HFFc6 (cell line): ENCODE measurements at regions not wholly inside any gene's neighbourhood (a gene's known extent, or its start where the extent isn't known, plus 50 kb on each side); places are given as distances from the start of the nearest gene placed in this dataset.

Experiments used
- DNase-seq: peaks from one replicate; pipeline ENCODE4 v3.0.0-alpha.2; 2018
- H3K27ac Mint-ChIP-seq: 2 replicates; pipeline ENCODE4 v1.8.0; 2020; ENCODE audit warnings: mild to moderate bottlenecking, mixed read lengths
- H3K27me3 Mint-ChIP-seq: 2 replicates; pipeline ENCODE4 v1.8.0; 2021; ENCODE audit warnings: mild to moderate bottlenecking, moderate library complexity, mixed read lengths; ENCODE audit not compliant: insufficient read depth
- H3K36me3 Mint-ChIP-seq: 2 replicates; pipeline ENCODE4 v1.8.0; 2021; ENCODE audit warnings: low read depth, mixed read lengths
- H3K4me1 Mint-ChIP-seq: 2 replicates; pipeline ENCODE4 v1.8.0; 2020; ENCODE audit warnings: low read depth, mixed read lengths
- H3K4me3 Mint-ChIP-seq: 2 replicates; pipeline ENCODE4 v1.8.0; 2020; ENCODE audit warnings: mild to moderate bottlenecking, moderate library complexity, mixed read lengths
- H3K9me3 Mint-ChIP-seq: 2 replicates; pipeline ENCODE4 v1.8.0; 2020; ENCODE audit warnings: mild to moderate bottlenecking, mixed read lengths
- TF ChIP-seq, protein P1 (sequence below): fragments of 200-600 bp; sonication (generic); IDR thresholded peaks from 2 replicates; pipeline ENCODE4 v1.5.0; 2021; ENCODE audit warnings: antibody characterized with exemption, mild to moderate bottlenecking

DNA sequence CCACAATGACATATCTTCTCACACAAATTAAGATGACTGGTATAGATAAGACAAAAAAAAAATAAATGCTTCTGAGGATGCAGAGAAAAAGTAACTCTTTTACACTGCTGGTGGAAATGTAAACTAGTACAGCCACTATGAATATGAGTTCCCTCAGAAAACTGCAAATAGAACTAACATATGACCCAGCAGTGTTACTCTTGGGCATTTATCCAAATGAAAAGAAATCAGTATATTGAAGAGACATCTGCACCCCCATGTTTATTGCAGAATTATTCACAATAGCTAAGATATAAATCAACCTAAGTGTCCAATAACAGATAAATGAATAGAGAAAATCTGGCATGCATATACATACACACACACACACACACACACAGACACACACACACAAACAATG, 83.0 kb upstream of the FAM174A start:
- no peaks in the 10 kb centered on the region for H3K36me3 Mint-ChIP-seq
- no peak for DNase-seq
- TF ChIP-seq, protein P1, sequence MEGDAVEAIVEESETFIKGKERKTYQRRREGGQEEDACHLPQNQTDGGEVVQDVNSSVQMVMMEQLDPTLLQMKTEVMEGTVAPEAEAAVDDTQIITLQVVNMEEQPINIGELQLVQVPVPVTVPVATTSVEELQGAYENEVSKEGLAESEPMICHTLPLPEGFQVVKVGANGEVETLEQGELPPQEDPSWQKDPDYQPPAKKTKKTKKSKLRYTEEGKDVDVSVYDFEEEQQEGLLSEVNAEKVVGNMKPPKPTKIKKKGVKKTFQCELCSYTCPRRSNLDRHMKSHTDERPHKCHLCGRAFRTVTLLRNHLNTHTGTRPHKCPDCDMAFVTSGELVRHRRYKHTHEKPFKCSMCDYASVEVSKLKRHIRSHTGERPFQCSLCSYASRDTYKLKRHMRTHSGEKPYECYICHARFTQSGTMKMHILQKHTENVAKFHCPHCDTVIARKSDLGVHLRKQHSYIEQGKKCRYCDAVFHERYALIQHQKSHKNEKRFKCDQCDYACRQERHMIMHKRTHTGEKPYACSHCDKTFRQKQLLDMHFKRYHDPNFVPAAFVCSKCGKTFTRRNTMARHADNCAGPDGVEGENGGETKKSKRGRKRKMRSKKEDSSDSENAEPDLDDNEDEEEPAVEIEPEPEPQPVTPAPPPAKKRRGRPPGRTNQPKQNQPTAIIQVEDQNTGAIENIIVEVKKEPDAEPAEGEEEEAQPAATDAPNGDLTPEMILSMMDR: no peak
- no peak overlapping the region for H3K27ac Mint-ChIP-seq
- H3K9me3 Mint-ChIP-seq: peaks cover 22% of the 10 kb centered on the region
- H3K4me3 Mint-ChIP-seq: no peak overlapping the region
- H3K4me1 Mint-ChIP-seq: no peaks in the 10 kb centered on the region
- no peaks in the 10 kb centered on the region for H3K27me3 Mint-ChIP-seq

DNA sequence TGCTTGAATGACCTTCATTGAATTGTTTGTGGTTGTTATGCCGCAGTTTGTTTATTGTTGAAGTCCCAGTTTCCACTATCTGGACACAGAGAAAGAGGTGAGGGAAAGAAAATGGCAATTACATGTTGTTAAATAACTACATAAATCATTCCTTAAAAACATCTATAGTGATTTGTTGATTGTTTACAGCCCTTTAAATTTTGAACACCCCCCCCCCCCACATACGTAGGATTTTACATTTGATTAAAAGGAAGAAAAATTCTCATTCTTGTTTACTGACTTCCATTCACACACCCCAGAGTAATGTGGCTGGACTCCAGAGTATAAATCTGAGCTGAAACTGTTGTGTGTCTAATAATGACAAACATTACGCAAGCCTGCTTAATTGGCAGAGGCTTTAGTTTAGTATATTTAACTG, 87.1 kb upstream of the FAM174A start:
- H3K36me3 Mint-ChIP-seq: no peaks in the 10 kb centered on the region
- H3K9me3 Mint-ChIP-seq: peaks cover 22% of the 10 kb centered on the region
- TF ChIP-seq, protein P1: no peak
- no peak for DNase-seq
- H3K27me3 Mint-ChIP-seq: no peaks in the 10 kb centered on the region
- H3K27ac Mint-ChIP-seq: no peak overlapping the region
- H3K4me3 Mint-ChIP-seq: no peak overlapping the region
- H3K4me1 Mint-ChIP-seq: no peaks in the 10 kb centered on the region

DNA sequence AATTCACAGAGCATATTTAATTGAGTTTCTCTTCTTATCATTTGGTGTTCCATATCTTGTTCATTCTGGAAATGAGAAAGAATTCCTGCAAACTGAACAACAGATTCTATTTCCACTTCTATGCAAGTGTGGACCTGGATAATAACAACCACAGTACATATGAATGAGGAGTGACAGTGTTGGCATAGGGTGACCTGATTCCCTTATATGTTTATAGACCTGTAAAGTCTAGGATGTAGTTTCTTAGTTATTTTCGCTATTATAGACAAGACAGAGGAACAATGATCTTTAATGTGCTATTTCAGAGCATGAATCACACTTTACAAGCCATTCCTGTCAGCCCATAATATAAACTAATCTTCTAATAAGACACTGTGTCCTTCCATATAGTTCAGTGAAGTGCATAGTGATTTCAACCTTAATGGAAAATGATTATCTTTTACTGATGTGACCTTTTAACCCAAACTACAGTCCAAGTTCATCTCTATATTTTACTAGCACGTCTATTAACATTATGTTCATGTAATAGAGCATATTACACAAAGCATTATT, 88.2 kb upstream of the FAM174A start:
- Mint-ChIP-seq H3K9me3 (peaks cover 16% of the 10 kb centered on the region), H3K4me3 (no peak overlapping the region), H3K27me3 (no peaks in the 10 kb centered on the region), H3K27ac (no peak overlapping the region), H3K4me1 (no peaks in the 10 kb centered on the region), H3K36me3 (no peaks in the 10 kb centered on the region)
- TF ChIP-seq, protein P1: no peak
- no peak for DNase-seq

DNA sequence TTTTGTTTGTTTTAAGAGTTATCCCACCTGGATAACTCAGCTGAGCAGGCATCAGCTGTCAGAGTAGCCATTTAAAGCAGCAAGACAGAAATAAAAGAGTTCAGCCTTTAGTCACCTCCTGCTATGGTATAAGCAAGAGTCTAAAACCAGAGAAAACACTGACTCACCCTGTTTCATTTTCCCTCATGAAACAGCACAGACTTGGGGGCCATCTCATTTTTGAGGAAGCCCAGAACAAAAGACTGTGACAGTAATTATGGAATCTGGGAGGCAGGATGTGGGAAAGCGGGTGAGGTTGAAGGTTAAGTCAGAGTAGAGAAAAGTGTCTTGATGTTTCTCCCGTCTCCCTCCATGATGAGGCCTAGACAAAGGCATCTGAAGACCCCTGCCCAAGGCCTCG, 90.2 kb upstream of the FAM174A start:
- no peaks in the 10 kb centered on the region for H3K4me1 Mint-ChIP-seq
- no peaks in the 10 kb centered on the region for H3K36me3 Mint-ChIP-seq
- no peak for DNase-seq
- no peak overlapping the region for H3K27ac Mint-ChIP-seq
- H3K4me3 Mint-ChIP-seq: no peak overlapping the region
- TF ChIP-seq, protein P1: no peak
- no peaks in the 10 kb centered on the region for H3K9me3 Mint-ChIP-seq
- no peaks in the 10 kb centered on the region for H3K27me3 Mint-ChIP-seq

DNA sequence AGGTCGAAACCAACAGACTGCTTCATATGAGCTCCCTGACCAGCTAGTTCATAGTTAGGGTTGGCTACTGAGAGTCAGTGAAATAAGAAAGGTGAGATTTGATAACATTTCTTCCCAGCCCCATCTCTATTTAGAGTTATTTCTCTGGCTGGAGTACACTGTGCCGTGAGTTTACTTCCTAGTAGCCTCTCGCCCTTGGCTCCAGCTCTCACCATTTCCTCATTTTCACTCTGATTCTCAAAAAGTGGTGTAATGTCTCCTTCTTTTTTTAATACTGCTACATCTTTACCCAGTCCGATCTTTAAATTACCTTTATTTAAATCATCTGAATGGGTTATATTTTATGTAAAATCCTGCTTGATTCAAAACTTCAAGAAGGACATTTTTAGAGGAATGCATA, 100.4 kb upstream of the FAM174A start:
- TF ChIP-seq, protein P1: no peak
- no peaks in the 10 kb centered on the region for H3K4me1 Mint-ChIP-seq
- no peaks in the 10 kb centered on the region; the same call in 1 of the 2 replicates for H3K27me3 Mint-ChIP-seq
- no peaks in the 10 kb centered on the region for H3K36me3 Mint-ChIP-seq
- no peak overlapping the region for H3K4me3 Mint-ChIP-seq
- H3K27ac Mint-ChIP-seq: no peak overlapping the region
- no peak for DNase-seq
- peaks cover 4% of the 10 kb centered on the region; the same call in 1 of the 2 replicates for H3K9me3 Mint-ChIP-seq

DNA sequence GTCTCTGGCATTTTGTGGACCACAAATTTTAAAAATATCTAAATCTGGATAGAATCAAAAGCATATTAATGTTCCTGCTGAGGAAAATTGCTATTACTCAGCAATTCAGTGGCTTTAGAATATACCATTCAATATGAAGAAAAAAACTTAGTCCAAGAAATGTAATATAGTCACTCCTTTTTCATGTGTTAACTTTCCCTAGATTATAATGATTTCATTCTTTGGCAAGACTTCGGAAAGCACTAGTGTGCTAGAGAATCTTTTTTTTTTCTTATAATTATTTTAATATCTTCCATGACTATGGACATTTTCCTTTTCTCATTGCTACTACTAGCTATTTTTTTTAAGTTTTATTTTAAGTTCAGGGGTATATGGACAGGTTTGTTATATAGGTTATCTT, 102.4 kb upstream of the FAM174A start:
- Mint-ChIP-seq H3K27me3 (no peaks in the 10 kb centered on the region; the same call in 1 of the 2 replicates), H3K9me3 (peaks cover 4% of the 10 kb centered on the region; the same call in 1 of the 2 replicates), H3K4me1 (no peaks in the 10 kb centered on the region), H3K27ac (no peak overlapping the region), H3K36me3 (no peaks in the 10 kb centered on the region), H3K4me3 (no peak overlapping the region)
- TF ChIP-seq, protein P1: no peak
- DNase-seq: no peak
